HG02870 (cell line): ENCODE measurements at regions not wholly inside any gene's neighbourhood (a gene's known extent, or its start where the extent isn't known, plus 50 kb on each side); places are given as distances from the start of the nearest gene placed in this dataset.
"Not testable (repeated sequence)": the region's sequence is repeated elsewhere in the genome, so short reads cannot be mapped to it uniquely, and the experiment has no call there.

Experiments
- ATAC-seq: cut with Tn5 transposase; IDR thresholded peaks from one replicate; pipeline ENCODE4 v1.9.1; 2021; ENCODE audit warnings: mild to moderate bottlenecking, moderate library complexity; ENCODE audit not compliant: unreplicated experiment

- ATAC-seq, result no peak
Observed at GRCh38 chr11:129503646-129504045, 128.0 kb downstream of the BARX2 start.

- ATAC-seq, result no peak
Observed at GRCh38 chr11:129505266-129505665, 129.6 kb downstream of the BARX2 start.

- ATAC-seq, result no peak
Observed at GRCh38 chr11:129508163-129508562, 132.5 kb downstream of the BARX2 start.

- no peak for ATAC-seq
Observed at GRCh38 chr11:129528296-129528695, 152.6 kb downstream of the BARX2 start.

- no peak for ATAC-seq
Observed at GRCh38 chr11:129530154-129530895, 154.7 kb downstream of the BARX2 start.

GRCh38 chr11:129533395-129533794, 157.7 kb downstream of the BARX2 start:
- ATAC-seq, result no peak

GRCh38 chr11:129536338-129536737, 160.7 kb downstream of the BARX2 start:
- no peak for ATAC-seq

- ATAC-seq, result no peak
Observed at GRCh38 chr11:129538323-129538722, 162.7 kb downstream of the BARX2 start.

GRCh38 chr11:129543515-129544290, 168.1 kb downstream of the BARX2 start:
- ATAC-seq, result no peak

GRCh38 chr11:129544691-129545090, 169.0 kb downstream of the BARX2 start:
- no peak for ATAC-seq

GRCh38 chr11:129546266-129546665, 170.6 kb downstream of the BARX2 start:
- ATAC-seq, result no peak

- no peak for ATAC-seq
Observed at GRCh38 chr11:129557421-129557820, 181.8 kb downstream of the BARX2 start.

- no peak for ATAC-seq
Observed at GRCh38 chr11:129569007-129569406, 193.4 kb downstream of the BARX2 start.

- not testable (repeated sequence) for ATAC-seq
Observed at GRCh38 chr11:129572667-129573066, 197.0 kb downstream of the BARX2 start.

- no peak for ATAC-seq
Observed at GRCh38 chr11:129573161-129573560, 197.5 kb downstream of the BARX2 start.

GRCh38 chr11:129574431-129574830, 198.8 kb downstream of the BARX2 start:
- ATAC-seq, result no peak

- no peak for ATAC-seq
Observed at GRCh38 chr11:129576652-129577051, 201.0 kb downstream of the BARX2 start.

- ATAC-seq, result no peak
Observed at GRCh38 chr11:129578006-129578405, 202.4 kb downstream of the BARX2 start.

- no peak for ATAC-seq
Observed at GRCh38 chr11:129580278-129580677, 204.6 kb downstream of the BARX2 start.

- no peak for ATAC-seq
Observed at GRCh38 chr11:129584316-129584715, 208.7 kb downstream of the BARX2 start.

GRCh38 chr11:129589190-129589860, 213.7 kb downstream of the BARX2 start:
- no peak for ATAC-seq
